ENCODE measurements at regions not wholly inside any gene's neighbourhood (a gene's known extent, or its start where the extent isn't known, plus 50 kb on each side); places are given as distances from the start of the nearest gene placed in this dataset.

DNA sequence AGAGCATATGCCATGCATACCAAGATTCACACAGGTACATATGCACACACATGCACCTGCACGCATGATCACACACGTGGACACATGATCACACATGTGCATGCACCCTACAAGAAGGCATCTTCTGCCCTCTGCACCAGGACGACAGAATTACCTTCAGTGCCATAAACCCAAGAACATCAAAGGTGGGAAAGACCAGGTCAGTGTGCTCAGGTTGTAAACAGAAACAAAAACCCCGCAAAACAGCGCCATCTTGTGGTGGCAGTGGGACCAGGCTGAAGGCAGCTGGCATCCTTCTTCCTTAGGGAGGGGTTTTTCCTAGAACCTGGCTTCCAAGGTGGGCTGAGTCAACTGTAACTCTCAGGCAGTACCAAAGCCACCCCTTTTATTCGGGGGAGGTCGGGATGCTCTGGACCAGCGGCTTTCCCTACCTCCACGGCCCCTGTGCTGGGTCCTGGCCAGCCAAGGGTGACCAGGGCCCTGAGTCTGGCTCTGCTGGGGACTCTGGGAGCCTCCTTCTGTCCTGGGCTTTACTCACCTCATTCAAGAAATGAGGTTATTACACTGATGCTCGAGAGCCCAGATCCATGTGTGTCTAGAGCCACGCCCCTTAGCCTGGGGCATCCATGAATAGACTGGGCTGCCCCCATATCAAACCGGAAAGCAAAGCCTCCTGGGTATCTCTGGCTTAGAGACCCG, 69.4 kb upstream of the FGF3 start (continued):
- TF ChIP-seq, protein P1, sequence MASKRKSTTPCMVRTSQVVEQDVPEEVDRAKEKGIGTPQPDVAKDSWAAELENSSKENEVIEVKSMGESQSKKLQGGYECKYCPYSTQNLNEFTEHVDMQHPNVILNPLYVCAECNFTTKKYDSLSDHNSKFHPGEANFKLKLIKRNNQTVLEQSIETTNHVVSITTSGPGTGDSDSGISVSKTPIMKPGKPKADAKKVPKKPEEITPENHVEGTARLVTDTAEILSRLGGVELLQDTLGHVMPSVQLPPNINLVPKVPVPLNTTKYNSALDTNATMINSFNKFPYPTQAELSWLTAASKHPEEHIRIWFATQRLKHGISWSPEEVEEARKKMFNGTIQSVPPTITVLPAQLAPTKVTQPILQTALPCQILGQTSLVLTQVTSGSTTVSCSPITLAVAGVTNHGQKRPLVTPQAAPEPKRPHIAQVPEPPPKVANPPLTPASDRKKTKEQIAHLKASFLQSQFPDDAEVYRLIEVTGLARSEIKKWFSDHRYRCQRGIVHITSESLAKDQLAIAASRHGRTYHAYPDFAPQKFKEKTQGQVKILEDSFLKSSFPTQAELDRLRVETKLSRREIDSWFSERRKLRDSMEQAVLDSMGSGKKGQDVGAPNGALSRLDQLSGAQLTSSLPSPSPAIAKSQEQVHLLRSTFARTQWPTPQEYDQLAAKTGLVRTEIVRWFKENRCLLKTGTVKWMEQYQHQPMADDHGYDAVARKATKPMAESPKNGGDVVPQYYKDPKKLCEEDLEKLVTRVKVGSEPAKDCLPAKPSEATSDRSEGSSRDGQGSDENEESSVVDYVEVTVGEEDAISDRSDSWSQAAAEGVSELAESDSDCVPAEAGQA (IDR thresholded peaks at IDR 0.05; ENCODE audit: low read depth) = no peak
- TF ChIP-seq, protein P1 (CRISPR knock-in tag; IDR thresholded peaks at IDR 0.05; ENCODE audit: borderline replicate concordance) = no peak
- TF ChIP-seq ATRX (CRISPR knock-in tag; IDR thresholded peaks at IDR 0.05; ENCODE audit: borderline replicate concordance) = no peak
- TF ChIP-seq ZNF850 (CRISPR knock-in tag; conservative IDR thresholded peaks at IDR 0.05) = 0 out of 2 replicates have a peak, but pooled peaks have one; percentile 55
- peak; percentile 48; the same call in 1 of the 2 replicates for TF ChIP-seq FOXK1 (CRISPR knock-in tag; IDR thresholded peaks at IDR 0.05; ENCODE audit: borderline replicate concordance, low read depth)
- TF ChIP-seq ZNF709 (CRISPR knock-in tag; IDR thresholded peaks at IDR 0.05) = no peak
- TF ChIP-seq, protein P2, sequence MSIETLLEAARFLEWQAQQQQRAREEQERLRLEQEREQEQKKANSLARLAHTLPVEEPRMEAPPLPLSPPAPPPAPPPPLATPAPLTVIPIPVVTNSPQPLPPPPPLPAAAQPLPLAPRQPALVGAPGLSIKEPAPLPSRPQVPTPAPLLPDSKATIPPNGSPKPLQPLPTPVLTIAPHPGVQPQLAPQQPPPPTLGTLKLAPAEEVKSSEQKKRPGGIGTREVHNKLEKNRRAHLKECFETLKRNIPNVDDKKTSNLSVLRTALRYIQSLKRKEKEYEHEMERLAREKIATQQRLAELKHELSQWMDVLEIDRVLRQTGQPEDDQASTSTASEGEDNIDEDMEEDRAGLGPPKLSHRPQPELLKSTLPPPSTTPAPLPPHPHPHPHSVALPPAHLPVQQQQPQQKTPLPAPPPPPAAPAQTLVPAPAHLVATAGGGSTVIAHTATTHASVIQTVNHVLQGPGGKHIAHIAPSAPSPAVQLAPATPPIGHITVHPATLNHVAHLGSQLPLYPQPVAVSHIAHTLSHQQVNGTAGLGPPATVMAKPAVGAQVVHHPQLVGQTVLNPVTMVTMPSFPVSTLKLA (IDR thresholded peaks at IDR 0.05) = peak; percentile 70; the same call in 1 of the 2 replicates
- TF ChIP-seq CENPT (CRISPR knock-in tag; IDR thresholded peaks at IDR 0.05; ENCODE audit: low read depth) = no peak
- TF ChIP-seq, protein P3, sequence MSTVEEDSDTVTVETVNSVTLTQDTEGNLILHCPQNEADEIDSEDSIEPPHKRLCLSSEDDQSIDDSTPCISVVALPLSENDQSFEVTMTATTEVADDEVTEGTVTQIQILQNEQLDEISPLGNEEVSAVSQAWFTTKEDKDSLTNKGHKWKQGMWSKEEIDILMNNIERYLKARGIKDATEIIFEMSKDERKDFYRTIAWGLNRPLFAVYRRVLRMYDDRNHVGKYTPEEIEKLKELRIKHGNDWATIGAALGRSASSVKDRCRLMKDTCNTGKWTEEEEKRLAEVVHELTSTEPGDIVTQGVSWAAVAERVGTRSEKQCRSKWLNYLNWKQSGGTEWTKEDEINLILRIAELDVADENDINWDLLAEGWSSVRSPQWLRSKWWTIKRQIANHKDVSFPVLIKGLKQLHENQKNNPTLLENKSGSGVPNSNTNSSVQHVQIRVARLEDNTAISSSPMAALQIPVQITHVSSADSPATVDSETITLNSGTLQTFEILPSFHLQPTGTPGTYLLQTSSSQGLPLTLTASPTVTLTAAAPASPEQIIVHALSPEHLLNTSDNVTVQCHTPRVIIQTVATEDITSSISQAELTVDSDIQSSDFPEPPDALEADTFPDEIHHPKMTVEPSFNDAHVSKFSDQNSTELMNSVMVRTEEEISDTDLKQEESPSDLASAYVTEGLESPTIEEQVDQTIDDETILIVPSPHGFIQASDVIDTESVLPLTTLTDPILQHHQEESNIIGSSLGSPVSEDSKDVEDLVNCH (CRISPR knock-in tag; IDR thresholded peaks at IDR 0.05) = no peak
- TF ChIP-seq, protein P4, sequence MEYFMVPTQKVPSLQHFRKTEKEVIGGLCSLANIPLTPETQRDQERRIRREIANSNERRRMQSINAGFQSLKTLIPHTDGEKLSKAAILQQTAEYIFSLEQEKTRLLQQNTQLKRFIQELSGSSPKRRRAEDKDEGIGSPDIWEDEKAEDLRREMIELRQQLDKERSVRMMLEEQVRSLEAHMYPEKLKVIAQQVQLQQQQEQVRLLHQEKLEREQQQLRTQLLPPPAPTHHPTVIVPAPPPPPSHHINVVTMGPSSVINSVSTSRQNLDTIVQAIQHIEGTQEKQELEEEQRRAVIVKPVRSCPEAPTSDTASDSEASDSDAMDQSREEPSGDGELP (IDR thresholded peaks at IDR 0.05; ENCODE audit: borderline replicate concordance, low read depth) = 0 out of 2 replicates have a peak, but pooled peaks have one; percentile 33
- no peak for TF ChIP-seq THAP11 (CRISPR knock-in tag; IDR thresholded peaks at IDR 0.05)
- TF ChIP-seq SP2 (CRISPR knock-in tag; IDR thresholded peaks at IDR 0.05) = no peak
- TF ChIP-seq, protein P5, sequence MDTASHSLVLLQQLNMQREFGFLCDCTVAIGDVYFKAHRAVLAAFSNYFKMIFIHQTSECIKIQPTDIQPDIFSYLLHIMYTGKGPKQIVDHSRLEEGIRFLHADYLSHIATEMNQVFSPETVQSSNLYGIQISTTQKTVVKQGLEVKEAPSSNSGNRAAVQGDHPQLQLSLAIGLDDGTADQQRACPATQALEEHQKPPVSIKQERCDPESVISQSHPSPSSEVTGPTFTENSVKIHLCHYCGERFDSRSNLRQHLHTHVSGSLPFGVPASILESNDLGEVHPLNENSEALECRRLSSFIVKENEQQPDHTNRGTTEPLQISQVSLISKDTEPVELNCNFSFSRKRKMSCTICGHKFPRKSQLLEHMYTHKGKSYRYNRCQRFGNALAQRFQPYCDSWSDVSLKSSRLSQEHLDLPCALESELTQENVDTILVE (CRISPR knock-in tag; IDR thresholded peaks at IDR 0.05) = no peak
- TF ChIP-seq ZFP62 (CRISPR knock-in tag; IDR thresholded peaks at IDR 0.05) = no peak
- no peak for TF ChIP-seq NFRKB (IDR thresholded peaks at IDR 0.05)
- TF ChIP-seq BHLHE40 (IDR thresholded peaks at IDR 0.05; ENCODE audit: low read length) = no peak

All from HepG2 (cell line).